Omental fat pad (tissue), 3 donors: ENCODE measurements at regions not wholly inside any gene's neighbourhood (a gene's known extent, or its start where the extent isn't known, plus 50 kb on each side); places are given as distances from the start of the nearest gene placed in this dataset.

Experiments
- ATAC-seq: fragments of 150-250 bp; one replicate; pipeline ENCODE4 v1.9.1; 2016; ENCODE audit warnings: mild to moderate bottlenecking, moderate library complexity; ENCODE audit not compliant: low FRiP score
- DNase-seq: peaks from one replicate; pipeline ENCODE4 v3.0.0-alpha.2; 2019; ENCODE audit warnings: low spot score
- TF ChIP-seq, protein P1 (sequence below), 3 donors: fragments of 450-650 bp; IDR thresholded peaks; one replicate each; pipeline ENCODE4 v1.5.1; 2016 to 2017; ENCODE audit warnings: antibody characterized with exemption in 3 of 3, mild to moderate bottlenecking in 3 of 3, moderate library complexity in 2 of 3

DNA sequence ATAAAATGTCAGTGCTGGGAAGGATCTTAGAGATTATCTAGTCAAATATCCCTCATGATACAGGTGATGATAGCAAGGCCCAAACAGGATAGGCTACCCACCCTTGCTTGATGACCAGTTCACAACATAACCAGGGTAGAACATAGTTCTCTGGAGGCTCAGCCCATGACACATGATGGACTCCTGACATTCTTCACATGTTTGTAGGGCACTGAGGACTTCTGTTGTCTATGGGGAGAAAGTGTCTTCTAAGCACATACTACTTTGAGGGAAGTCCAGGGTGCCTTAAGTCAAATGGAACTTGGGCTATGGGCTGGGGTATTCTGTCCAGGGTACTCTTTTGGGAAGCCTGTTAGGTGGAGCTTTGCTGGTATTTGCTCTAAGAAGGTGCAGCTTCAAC lies 148.9 kb downstream of the GLUL start:
- DNase-seq (no peak), ATAC-seq (no peak)
- TF ChIP-seq, protein P1, sequence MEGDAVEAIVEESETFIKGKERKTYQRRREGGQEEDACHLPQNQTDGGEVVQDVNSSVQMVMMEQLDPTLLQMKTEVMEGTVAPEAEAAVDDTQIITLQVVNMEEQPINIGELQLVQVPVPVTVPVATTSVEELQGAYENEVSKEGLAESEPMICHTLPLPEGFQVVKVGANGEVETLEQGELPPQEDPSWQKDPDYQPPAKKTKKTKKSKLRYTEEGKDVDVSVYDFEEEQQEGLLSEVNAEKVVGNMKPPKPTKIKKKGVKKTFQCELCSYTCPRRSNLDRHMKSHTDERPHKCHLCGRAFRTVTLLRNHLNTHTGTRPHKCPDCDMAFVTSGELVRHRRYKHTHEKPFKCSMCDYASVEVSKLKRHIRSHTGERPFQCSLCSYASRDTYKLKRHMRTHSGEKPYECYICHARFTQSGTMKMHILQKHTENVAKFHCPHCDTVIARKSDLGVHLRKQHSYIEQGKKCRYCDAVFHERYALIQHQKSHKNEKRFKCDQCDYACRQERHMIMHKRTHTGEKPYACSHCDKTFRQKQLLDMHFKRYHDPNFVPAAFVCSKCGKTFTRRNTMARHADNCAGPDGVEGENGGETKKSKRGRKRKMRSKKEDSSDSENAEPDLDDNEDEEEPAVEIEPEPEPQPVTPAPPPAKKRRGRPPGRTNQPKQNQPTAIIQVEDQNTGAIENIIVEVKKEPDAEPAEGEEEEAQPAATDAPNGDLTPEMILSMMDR (IDR thresholded peaks at IDR 0.05) = no peak

DNA sequence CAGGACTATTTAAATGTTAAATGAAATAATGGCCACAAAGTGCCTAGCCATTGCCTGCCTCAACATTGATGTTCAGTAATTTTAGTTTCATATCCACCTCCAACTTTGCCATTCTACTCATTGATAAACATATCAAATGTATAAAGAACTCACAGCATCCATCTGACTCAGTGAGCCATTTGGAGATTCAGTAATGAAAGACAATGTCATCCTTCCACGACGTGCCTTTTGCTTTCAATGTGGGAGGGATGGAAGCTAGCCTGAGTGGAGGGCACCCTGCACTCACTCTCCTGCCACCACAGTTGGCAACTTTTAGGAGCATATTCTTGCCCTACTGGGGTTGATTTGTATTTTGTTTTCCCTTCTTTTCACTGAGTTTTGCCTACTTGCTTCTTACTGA lies 151.5 kb downstream of the GLUL start:
- ATAC-seq = no peak
- DNase-seq = no peak
- TF ChIP-seq, protein P1 (IDR thresholded peaks at IDR 0.05) = no peak

DNA sequence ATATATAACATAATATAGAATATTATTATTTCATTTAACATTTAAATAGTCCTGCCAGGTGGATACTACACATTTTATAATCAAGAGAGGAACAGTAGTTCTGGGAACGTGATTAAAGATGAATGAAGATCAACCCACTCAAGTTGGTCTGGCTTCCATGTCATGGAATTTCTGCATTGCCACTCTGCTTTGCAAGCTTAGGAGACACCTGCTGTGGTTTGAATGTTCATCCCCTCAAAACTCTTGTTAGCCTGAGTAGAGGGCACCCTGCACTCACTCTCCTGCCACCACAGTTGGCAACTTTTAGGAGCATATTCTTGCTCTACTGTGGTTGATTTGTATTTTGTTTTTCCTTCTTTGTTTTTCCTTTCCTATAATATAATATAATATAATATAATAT lies 153.2 kb downstream of the GLUL start:
- no peak for DNase-seq
- no peak for ATAC-seq
- TF ChIP-seq, protein P1 (IDR thresholded peaks at IDR 0.05) = no peak

DNA sequence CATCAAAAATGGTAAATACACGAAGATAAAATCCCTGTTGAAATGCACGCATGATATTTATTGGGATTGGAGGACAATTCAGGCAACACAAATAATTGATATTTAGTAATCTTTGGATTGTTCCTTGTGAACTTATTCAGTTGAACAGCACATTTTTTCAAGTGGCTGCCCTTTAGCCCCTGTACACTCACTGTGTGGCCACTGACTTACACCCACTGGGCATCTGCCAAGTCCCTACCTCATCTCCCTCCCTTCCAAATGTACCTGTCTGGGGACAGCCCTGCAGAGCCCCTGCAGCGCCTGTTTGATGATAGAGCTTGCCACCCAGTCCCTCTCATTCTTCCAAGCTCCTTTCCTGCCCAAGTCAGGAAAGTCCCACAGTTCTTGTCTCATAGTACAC lies 154.3 kb downstream of the GLUL start:
- TF ChIP-seq, protein P1 (IDR thresholded peaks at IDR 0.05) = no peak
- ATAC-seq (no peak), DNase-seq (no peak)

DNA sequence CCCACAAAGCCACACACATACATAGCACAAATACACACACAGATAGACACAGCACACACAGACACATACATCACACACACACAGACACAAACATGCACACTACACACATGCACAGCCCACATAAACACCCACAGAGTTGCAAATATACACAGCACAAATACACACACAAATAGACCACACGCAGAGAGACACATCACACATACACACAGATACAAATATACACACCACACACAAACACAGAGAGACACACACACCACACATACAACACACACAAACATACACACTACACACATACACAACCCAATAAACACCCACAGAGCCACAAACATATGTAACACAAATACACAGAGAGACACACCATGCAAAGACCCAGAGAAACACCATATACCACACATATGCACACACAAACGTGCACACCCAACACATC lies 154.9 kb downstream of the GLUL start:
- ATAC-seq (no peak), DNase-seq (no peak)
- TF ChIP-seq, protein P1 (IDR thresholded peaks at IDR 0.05) = no peak

DNA sequence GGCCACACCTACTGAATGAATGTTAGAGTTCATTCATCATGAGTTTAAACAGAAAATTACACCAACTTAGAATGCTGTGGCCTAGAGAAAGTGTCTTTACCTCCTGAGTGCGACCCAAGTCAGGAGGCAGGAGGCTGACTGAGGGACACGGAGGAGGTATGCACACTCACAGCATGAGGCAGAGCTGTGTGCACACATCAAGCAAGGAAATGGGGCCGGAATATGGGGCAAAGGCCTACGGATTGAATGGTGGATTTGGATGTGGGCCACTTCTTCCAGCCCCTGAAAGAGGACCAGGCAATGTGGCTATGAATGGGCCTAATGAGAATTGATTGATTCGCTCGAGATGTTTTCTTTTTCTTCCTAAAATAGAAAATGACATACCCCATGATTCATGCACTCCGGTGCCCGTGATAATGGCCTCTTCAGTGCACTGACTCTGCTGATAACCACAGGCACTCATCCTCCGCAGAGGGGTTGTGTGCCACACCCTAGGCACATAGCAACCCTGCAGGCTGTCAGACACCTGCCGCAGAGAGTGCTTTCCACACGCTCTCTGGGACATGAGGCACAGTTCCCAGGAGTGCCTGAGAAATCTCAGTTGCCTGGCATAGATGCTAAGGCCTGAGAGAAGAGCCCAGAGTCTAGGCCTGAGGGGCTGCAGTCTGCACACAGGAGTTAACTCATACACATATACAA lies 155.5 kb downstream of the GLUL start:
- ATAC-seq = no peak
- TF ChIP-seq, protein P1 (IDR thresholded peaks at IDR 0.05) = no peak

DNA sequence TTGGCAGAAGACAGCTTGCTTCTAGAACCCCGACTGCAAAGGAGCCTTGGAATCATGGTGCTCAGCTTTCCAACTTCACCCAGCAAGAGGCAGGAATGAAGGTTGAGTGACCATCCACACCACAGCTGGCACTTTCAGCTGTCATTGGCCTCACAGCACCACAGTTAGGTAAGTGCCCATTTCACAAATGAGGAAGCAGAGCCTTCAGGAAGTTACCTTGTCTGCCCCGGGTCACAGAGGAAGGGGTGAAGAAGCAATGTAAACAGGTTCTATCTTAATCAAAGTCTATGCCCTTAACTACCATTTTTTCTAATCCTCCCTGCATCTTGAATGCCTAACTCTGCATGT lies 156.0 kb downstream of the GLUL start:
- ATAC-seq (no peak), DNase-seq (no peak)
- TF ChIP-seq, protein P1 (IDR thresholded peaks at IDR 0.05) = no peak

More for the DNA sequence above, 155.5 kb downstream of the GLUL start:
- DNase-seq = no peak
